Activated naive CD8-positive, alpha-beta T cell treated with anti-CD3 and anti-CD28 coated beads for 36 hours (primary cell): ENCODE measurements at regions not wholly inside any gene's neighbourhood (a gene's known extent, or its start where the extent isn't known, plus 50 kb on each side); places are given as distances from the start of the nearest gene placed in this dataset.

ENCODE experiments used
- DNase-seq: peaks from one replicate; pipeline ENCODE4 v3.0.0; 2021
- H3K27ac Mint-ChIP-seq: one replicate; pipeline ENCODE4 v1.8.0; 2022; ENCODE audit warnings: mild to moderate bottlenecking, moderate library complexity, mixed read lengths
- H3K27me3 Mint-ChIP-seq: one replicate; pipeline ENCODE4 v1.8.0; 2022; ENCODE audit warnings: mild to moderate bottlenecking, mixed read lengths
- H3K36me3 Mint-ChIP-seq: one replicate; pipeline ENCODE4 v1.8.0; 2021; ENCODE audit warnings: mild to moderate bottlenecking, mixed read lengths
- H3K4me1 Mint-ChIP-seq: one replicate; pipeline ENCODE4 v1.8.0; 2021; ENCODE audit warnings: mixed read lengths
- H3K4me3 Mint-ChIP-seq: one replicate; pipeline ENCODE4 v1.8.0; 2022; ENCODE audit warnings: mild to moderate bottlenecking, moderate library complexity, mixed read lengths
- H3K9me3 Mint-ChIP-seq: one replicate; pipeline ENCODE4 v1.8.0; 2022; ENCODE audit warnings: mixed read lengths

DNA sequence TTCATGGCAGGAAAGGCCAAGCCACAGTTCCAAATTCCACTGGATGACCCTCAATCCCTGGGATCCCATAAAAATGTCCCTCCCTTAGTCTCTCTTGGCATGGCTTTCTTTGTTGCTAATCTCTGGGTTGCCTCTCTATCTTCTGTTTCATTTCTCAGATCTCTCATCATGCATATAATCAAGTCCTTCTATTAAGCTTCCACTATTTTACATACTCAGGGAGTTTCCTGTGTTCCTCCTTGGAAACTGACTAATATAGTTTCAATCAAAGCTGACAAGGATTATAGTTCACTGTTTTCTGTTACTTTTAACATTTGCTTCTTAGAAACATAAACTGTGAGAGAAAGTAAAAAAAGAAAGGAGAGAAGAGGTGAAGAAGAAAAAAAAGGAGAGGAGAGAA is 113.8 kb upstream of the COL8A1 start:
- H3K9me3 Mint-ChIP-seq: no peaks in the 10 kb centered on the region
- H3K27ac Mint-ChIP-seq: no peak overlapping the region
- H3K4me3 Mint-ChIP-seq: no peak overlapping the region
- H3K27me3 Mint-ChIP-seq: no peaks in the 10 kb centered on the region
- DNase-seq: no peak
- no peaks in the 10 kb centered on the region for H3K4me1 Mint-ChIP-seq
- no peaks in the 10 kb centered on the region for H3K36me3 Mint-ChIP-seq

DNA sequence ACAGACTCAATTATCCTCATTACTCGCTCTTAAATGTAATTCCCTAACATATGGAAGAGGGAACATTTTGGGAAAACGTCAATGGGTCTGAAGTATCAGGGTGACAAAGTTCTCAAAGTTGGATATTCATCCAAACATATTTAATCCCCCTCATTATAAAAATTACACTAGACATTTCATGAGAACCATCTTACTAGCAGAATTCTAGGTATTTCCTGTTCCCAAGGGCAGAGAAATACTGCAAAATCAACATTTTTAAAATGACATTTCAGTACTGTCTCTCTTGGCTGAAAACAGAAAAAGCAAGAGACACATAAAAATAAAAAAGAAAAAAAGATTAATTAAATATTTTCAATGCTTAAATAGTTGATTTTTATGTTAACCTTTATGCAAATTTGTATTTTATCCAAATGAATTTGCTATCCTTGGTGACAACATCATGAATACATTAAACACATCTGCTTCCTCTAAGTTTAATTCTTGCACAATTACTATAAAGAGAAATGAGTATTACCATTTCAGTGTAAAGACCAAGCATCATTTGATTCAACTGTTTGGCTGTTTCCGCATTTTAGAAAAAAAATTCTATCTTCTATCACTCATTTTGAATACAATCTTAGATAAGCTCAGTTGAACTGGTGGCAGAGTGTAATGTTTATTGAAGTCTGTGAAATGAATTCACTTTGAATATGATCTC is 114.8 kb upstream of the COL8A1 start:
- H3K36me3 Mint-ChIP-seq: no peaks in the 10 kb centered on the region
- H3K27ac Mint-ChIP-seq: no peak overlapping the region
- H3K4me3 Mint-ChIP-seq: no peak overlapping the region
- H3K27me3 Mint-ChIP-seq: no peaks in the 10 kb centered on the region
- H3K9me3 Mint-ChIP-seq: no peaks in the 10 kb centered on the region
- DNase-seq: no peak
- H3K4me1 Mint-ChIP-seq: no peaks in the 10 kb centered on the region

DNA sequence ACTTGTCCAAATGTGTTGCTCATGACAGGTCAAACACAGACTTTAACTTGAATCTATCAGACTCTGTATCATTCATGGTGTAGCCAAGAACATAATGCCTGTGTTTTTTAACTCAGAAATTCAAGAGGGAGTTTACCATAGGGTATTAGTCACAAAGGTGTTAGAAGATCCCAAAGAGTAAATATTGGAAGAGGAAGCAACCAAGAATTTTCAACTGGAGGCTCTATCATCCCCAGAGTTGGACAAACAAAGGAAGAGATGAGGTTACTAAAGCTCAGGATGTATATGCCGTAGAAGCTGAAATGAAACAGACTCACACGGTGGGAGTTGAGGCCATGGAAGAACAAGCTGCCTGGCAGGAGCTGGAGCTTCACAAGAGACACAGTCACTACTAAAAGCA is 116.2 kb upstream of the COL8A1 start:
- Mint-ChIP-seq H3K36me3 (no peaks in the 10 kb centered on the region), H3K4me1 (no peaks in the 10 kb centered on the region), H3K27me3 (no peaks in the 10 kb centered on the region), H3K4me3 (no peak overlapping the region), H3K9me3 (no peaks in the 10 kb centered on the region), H3K27ac (no peak overlapping the region)
- DNase-seq: no peak

DNA sequence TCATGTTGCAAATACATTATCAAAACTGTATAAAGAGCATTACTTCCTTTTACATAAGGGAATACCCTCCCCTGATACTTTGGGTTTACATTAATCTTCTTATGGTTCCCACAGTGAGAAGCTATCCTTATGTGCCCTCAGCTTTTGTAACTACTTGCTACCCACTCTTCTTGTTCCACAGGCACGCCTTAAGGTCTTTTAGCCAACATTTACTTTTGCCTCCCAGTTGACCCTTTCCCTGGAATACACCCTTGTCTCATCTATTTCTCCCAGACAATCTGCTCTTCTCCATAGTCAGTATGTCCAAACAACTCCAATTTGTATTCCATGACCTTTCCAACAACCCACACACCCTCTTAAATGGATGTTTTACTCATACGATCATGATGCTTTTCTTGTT is 116.8 kb upstream of the COL8A1 start:
- no peak overlapping the region for H3K27ac Mint-ChIP-seq
- no peaks in the 10 kb centered on the region for H3K36me3 Mint-ChIP-seq
- H3K9me3 Mint-ChIP-seq: no peaks in the 10 kb centered on the region
- H3K27me3 Mint-ChIP-seq: no peaks in the 10 kb centered on the region
- H3K4me1 Mint-ChIP-seq: no peaks in the 10 kb centered on the region
- H3K4me3 Mint-ChIP-seq: no peak overlapping the region
- DNase-seq: no peak

GRCh38 chr3:99520513-99520912 is 117.9 kb upstream of the COL8A1 start:
- H3K36me3 Mint-ChIP-seq: no peaks in the 10 kb centered on the region
- no peak overlapping the region for H3K4me3 Mint-ChIP-seq
- no peak overlapping the region for H3K27ac Mint-ChIP-seq
- no peaks in the 10 kb centered on the region for H3K27me3 Mint-ChIP-seq
- no peaks in the 10 kb centered on the region for H3K9me3 Mint-ChIP-seq
- no peaks in the 10 kb centered on the region for H3K4me1 Mint-ChIP-seq
- no peak for DNase-seq

- H3K4me3 Mint-ChIP-seq: no peak overlapping the region
- no peak for DNase-seq
- H3K36me3 Mint-ChIP-seq: no peaks in the 10 kb centered on the region
- no peak overlapping the region for H3K27ac Mint-ChIP-seq
- no peaks in the 10 kb centered on the region for H3K4me1 Mint-ChIP-seq
- H3K27me3 Mint-ChIP-seq: no peaks in the 10 kb centered on the region
- H3K9me3 Mint-ChIP-seq: no peaks in the 10 kb centered on the region
Observed at GRCh38 chr3:99516936-99517335, 121.5 kb upstream of the COL8A1 start.

GRCh38 chr3:99515891-99516290 is 122.5 kb upstream of the COL8A1 start:
- Mint-ChIP-seq H3K4me1 (no peaks in the 10 kb centered on the region), H3K9me3 (no peaks in the 10 kb centered on the region), H3K27ac (no peak overlapping the region), H3K27me3 (no peaks in the 10 kb centered on the region), H3K4me3 (no peak overlapping the region), H3K36me3 (no peaks in the 10 kb centered on the region)
- DNase-seq: no peak

DNA sequence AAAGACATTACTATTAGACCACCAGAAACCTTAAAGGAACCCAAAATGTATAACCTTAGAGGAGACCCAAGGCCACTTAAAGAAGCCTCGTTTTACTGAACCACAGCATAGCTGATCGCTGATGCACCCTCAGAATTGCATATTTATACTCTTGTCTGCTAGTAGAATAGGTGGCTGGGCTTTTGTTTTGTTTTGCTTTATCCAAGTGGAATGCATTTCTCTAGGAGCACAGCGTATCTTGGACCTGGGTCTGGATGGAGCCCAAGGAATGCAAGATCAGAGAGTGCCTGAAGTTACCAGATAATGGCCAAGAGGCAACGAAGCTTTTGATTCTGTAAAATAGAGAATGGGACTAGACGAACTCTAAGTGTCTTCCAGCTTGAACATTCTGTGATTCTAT is 129.2 kb upstream of the COL8A1 start:
- Mint-ChIP-seq H3K36me3 (no peaks in the 10 kb centered on the region), H3K4me3 (no peak overlapping the region), H3K4me1 (peaks cover 3% of the 10 kb centered on the region), H3K27me3 (no peaks in the 10 kb centered on the region), H3K27ac (no peak overlapping the region), H3K9me3 (no peaks in the 10 kb centered on the region)
- DNase-seq: no peak

GRCh38 chr3:99508191-99508590 is 130.2 kb upstream of the COL8A1 start:
- H3K36me3 Mint-ChIP-seq: no peaks in the 10 kb centered on the region
- no peak overlapping the region for H3K27ac Mint-ChIP-seq
- H3K27me3 Mint-ChIP-seq: no peaks in the 10 kb centered on the region
- no peak for DNase-seq
- H3K4me1 Mint-ChIP-seq: peaks cover 3% of the 10 kb centered on the region
- H3K9me3 Mint-ChIP-seq: no peaks in the 10 kb centered on the region
- H3K4me3 Mint-ChIP-seq: no peak overlapping the region

- peak; percentile 32 for DNase-seq
- Mint-ChIP-seq H3K4me1 (peaks cover 3% of the 10 kb centered on the region), H3K27me3 (peaks cover under 1% of the 10 kb centered on the region), H3K4me3 (no peak overlapping the region), H3K9me3 (no peaks in the 10 kb centered on the region), H3K27ac (peak overlapping the region; percentile 36), H3K36me3 (no peaks in the 10 kb centered on the region)
Observed at GRCh38 chr3:99505646-99506269, 132.6 kb upstream of the COL8A1 start.

DNA sequence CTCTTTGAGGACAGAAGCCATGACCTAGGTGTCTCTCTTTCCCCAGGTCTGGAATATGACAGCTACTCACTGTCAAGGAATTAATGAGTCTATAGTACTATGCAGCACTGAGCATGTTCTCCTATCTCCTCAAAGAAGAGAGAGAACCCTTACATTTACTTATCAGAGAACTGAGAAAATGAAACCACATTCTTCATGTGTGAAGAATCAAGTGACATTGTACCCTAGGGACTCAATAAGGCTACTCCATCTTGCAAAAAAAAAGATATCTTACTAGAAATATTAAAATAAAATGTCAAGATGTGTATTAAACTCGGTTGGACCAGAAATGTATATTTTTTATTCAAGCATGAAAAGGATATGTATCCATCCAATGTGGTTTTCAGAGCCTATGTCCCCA is 133.2 kb upstream of the COL8A1 start:
- H3K36me3 Mint-ChIP-seq: no peaks in the 10 kb centered on the region
- no peak overlapping the region for H3K27ac Mint-ChIP-seq
- peaks cover 3% of the 10 kb centered on the region for H3K27me3 Mint-ChIP-seq
- DNase-seq: no peak
- H3K4me1 Mint-ChIP-seq: peaks cover 3% of the 10 kb centered on the region
- H3K9me3 Mint-ChIP-seq: no peaks in the 10 kb centered on the region
- no peak overlapping the region for H3K4me3 Mint-ChIP-seq

- no peak overlapping the region for H3K27ac Mint-ChIP-seq
- H3K4me3 Mint-ChIP-seq: no peak overlapping the region
- H3K4me1 Mint-ChIP-seq: peaks cover 3% of the 10 kb centered on the region
- no peaks in the 10 kb centered on the region for H3K9me3 Mint-ChIP-seq
- H3K27me3 Mint-ChIP-seq: peaks cover 3% of the 10 kb centered on the region
- H3K36me3 Mint-ChIP-seq: no peaks in the 10 kb centered on the region
- no peak for DNase-seq
Observed at GRCh38 chr3:99504258-99504657, 134.1 kb upstream of the COL8A1 start.

DNA sequence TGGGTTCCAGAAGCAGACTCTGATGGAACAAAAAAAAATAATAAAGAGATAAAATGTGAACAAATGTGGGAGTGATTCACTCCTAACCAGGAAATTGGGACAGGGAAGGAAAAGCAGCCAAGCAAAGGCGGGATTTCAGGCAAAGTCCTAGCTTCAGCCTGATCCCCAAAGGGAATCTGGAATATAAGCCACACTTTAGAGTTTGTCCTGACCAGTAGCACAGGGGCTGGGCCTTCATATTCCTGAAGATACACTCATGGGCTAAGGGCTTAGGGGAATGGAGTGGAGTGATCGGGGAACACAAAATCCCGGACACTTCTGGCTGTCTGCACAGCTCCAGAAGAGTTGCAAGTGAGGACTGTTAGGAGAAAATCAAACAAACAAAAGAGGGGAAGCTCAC is 135.0 kb upstream of the COL8A1 start:
- Mint-ChIP-seq H3K27me3 (peaks cover 3% of the 10 kb centered on the region), H3K4me3 (no peak overlapping the region), H3K4me1 (peaks cover 3% of the 10 kb centered on the region), H3K9me3 (no peaks in the 10 kb centered on the region), H3K36me3 (no peaks in the 10 kb centered on the region), H3K27ac (no peak overlapping the region)
- no peak for DNase-seq

GRCh38 chr3:99502871-99503270 is 135.5 kb upstream of the COL8A1 start:
- H3K4me3 Mint-ChIP-seq: no peak overlapping the region
- no peaks in the 10 kb centered on the region for H3K9me3 Mint-ChIP-seq
- no peak for DNase-seq
- peaks cover 3% of the 10 kb centered on the region for H3K4me1 Mint-ChIP-seq
- H3K36me3 Mint-ChIP-seq: no peaks in the 10 kb centered on the region
- H3K27me3 Mint-ChIP-seq: peaks cover 3% of the 10 kb centered on the region
- H3K27ac Mint-ChIP-seq: no peak overlapping the region

GRCh38 chr3:99500485-99500884 is 137.9 kb upstream of the COL8A1 start:
- no peaks in the 10 kb centered on the region for H3K36me3 Mint-ChIP-seq
- H3K27me3 Mint-ChIP-seq: peaks cover 3% of the 10 kb centered on the region
- H3K4me1 Mint-ChIP-seq: no peaks in the 10 kb centered on the region
- H3K9me3 Mint-ChIP-seq: peaks cover 2% of the 10 kb centered on the region
- DNase-seq: no peak
- H3K4me3 Mint-ChIP-seq: no peak overlapping the region
- H3K27ac Mint-ChIP-seq: no peak overlapping the region
